Neural progenitor cell (in vitro differentiated cells): ENCODE measurements at regions not wholly inside any gene's neighbourhood (a gene's known extent, or its start where the extent isn't known, plus 50 kb on each side); places are given as distances from the start of the nearest gene placed in this dataset.

Experiments
- EZH2 ChIP-seq: fragments of 200-600 bp; sonication (generic); IDR thresholded peaks from 2 replicates; pipeline ENCODE4 v1.6.1; 2017; ENCODE audit warnings: antibody characterized with exemption, mild to moderate bottlenecking, moderate library complexity
- EZH2phosphoT487 ChIP-seq: fragments of 200-600 bp; sonication (generic); IDR thresholded peaks from 2 replicates; pipeline ENCODE4 v1.6.1; 2017; ENCODE audit warnings: antibody characterized with exemption
- TF ChIP-seq, protein P1 (sequence below): fragments of 200-600 bp; sonication (generic); IDR thresholded peaks from 2 replicates; pipeline ENCODE4 v1.5.1; 2017; ENCODE audit warnings: antibody characterized with exemption, mild to moderate bottlenecking

DNA sequence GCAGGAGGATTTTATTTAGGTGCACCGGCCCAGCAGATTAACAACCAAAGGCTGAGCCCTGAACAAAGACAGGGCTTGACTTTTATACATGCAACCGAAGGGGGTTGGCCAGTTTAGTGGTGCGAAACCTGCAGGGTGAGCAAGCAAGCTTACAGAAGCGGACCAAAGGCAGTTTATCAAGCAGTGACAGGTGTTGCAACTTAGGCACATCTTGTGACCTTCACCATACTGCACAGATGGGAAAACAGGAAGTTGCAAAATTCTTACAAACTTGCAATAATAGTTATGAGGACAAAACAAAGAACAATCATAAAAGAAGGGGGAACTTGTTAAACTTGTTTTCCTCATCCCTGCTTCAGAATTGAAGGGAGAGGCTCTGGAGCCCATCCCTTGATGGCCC, 1265.1 kb downstream of the CDH8 start:
- TF ChIP-seq, protein P1, sequence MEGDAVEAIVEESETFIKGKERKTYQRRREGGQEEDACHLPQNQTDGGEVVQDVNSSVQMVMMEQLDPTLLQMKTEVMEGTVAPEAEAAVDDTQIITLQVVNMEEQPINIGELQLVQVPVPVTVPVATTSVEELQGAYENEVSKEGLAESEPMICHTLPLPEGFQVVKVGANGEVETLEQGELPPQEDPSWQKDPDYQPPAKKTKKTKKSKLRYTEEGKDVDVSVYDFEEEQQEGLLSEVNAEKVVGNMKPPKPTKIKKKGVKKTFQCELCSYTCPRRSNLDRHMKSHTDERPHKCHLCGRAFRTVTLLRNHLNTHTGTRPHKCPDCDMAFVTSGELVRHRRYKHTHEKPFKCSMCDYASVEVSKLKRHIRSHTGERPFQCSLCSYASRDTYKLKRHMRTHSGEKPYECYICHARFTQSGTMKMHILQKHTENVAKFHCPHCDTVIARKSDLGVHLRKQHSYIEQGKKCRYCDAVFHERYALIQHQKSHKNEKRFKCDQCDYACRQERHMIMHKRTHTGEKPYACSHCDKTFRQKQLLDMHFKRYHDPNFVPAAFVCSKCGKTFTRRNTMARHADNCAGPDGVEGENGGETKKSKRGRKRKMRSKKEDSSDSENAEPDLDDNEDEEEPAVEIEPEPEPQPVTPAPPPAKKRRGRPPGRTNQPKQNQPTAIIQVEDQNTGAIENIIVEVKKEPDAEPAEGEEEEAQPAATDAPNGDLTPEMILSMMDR: no peak
- no peak for TF ChIP-seq EZH2
- TF ChIP-seq EZH2phosphoT487: no peak
